ENCODE measurements at regions not wholly inside any gene's neighbourhood (a gene's known extent, or its start where the extent isn't known, plus 50 kb on each side); places are given as distances from the start of the nearest gene placed in this dataset.
"Not testable (repeated sequence)": the region's sequence is repeated elsewhere in the genome, so short reads cannot be mapped to it uniquely, and the experiment has no call there.

- no peak for DNase-seq (ENCODE audit: low spot score in 2 of 2)
- no peak overlapping the region for H3K4me3 ChIP-seq
- no peaks in the 10 kb centered on the region for H3K4me1 ChIP-seq
- H3K36me3 ChIP-seq (replicated peaks) = no peaks in the 10 kb centered on the region
- H3K9me3 ChIP-seq = no peaks in the 10 kb centered on the region
- no peaks in the 10 kb centered on the region for H3K27me3 ChIP-seq (ENCODE audit: low read depth)
- in situ Hi-C loops (cut with MboI; ENCODE audit: low sequenced_read_pairs) = no loop called here
These were observed 175.6 kb upstream of the VWC2 start for GRCh38 chr7:49597805-49598204.

GRCh38 chr7:49611951-49612350, 161.5 kb upstream of the VWC2 start:
- Histone ChIP-seq H3K4me1 (no peaks in the 10 kb centered on the region), H3K27me3 (ENCODE audit: low read depth) (no peaks in the 10 kb centered on the region), H3K4me3 (no peak overlapping the region), H3K9me3 (no peaks in the 10 kb centered on the region), H3K36me3 (replicated peaks) (no peaks in the 10 kb centered on the region)
- in situ Hi-C loops (cut with MboI; ENCODE audit: low sequenced_read_pairs) = no loop called here
- no peak for DNase-seq (ENCODE audit: low spot score in 2 of 2)

GRCh38 chr7:49613759-49614158, 159.7 kb upstream of the VWC2 start:
- Histone ChIP-seq H3K9me3 (no peaks in the 10 kb centered on the region), H3K36me3 (replicated peaks) (no peaks in the 10 kb centered on the region), H3K4me3 (no peak overlapping the region), H3K4me1 (no peaks in the 10 kb centered on the region), H3K27me3 (ENCODE audit: low read depth) (no peaks in the 10 kb centered on the region)
- DNase-seq (ENCODE audit: low spot score in 2 of 2) = no peak
- in situ Hi-C loops (cut with MboI; ENCODE audit: low sequenced_read_pairs) = no loop called here

GRCh38 chr7:49614974-49615373, 158.5 kb upstream of the VWC2 start:
- H3K4me3 ChIP-seq; H3K36me3 ChIP-seq (replicated peaks); H3K9me3 ChIP-seq; in situ Hi-C loops (cut with MboI; ENCODE audit: low sequenced_read_pairs); H3K27me3 ChIP-seq (ENCODE audit: low read depth); H3K4me1 ChIP-seq; DNase-seq (ENCODE audit: low spot score in 2 of 2): not testable (repeated sequence)

GRCh38 chr7:49618028-49618427, 155.4 kb upstream of the VWC2 start:
- DNase-seq (ENCODE audit: low spot score in 2 of 2) = no peak
- in situ Hi-C loops (cut with MboI; ENCODE audit: low sequenced_read_pairs) = no loop called here
- no peaks in the 10 kb centered on the region for H3K4me1 ChIP-seq

GRCh38 chr7:49623943-49624342, 149.5 kb upstream of the VWC2 start:
- Histone ChIP-seq H3K4me1 (no peaks in the 10 kb centered on the region), H3K36me3 (replicated peaks) (no peaks in the 10 kb centered on the region), H3K4me3 (no peak overlapping the region), H3K27me3 (ENCODE audit: low read depth) (no peaks in the 10 kb centered on the region), H3K9me3 (no peaks in the 10 kb centered on the region)
- in situ Hi-C loops (cut with MboI; ENCODE audit: low sequenced_read_pairs) = no loop called here
- DNase-seq (ENCODE audit: low spot score in 2 of 2) = no peak

More at GRCh38 chr7:49618028-49618427, 155.4 kb upstream of the VWC2 start:
- Histone ChIP-seq H3K4me3 (no peak overlapping the region), H3K36me3 (replicated peaks) (no peaks in the 10 kb centered on the region), H3K9me3 (no peaks in the 10 kb centered on the region), H3K27me3 (ENCODE audit: low read depth) (no peaks in the 10 kb centered on the region)

- no peak overlapping the region for H3K4me3 ChIP-seq
- H3K36me3 ChIP-seq (replicated peaks) = no peaks in the 10 kb centered on the region
- H3K27me3 ChIP-seq (ENCODE audit: low read depth) = no peaks in the 10 kb centered on the region
- peak in 1 of 2 experiments; percentile 3 for DNase-seq (ENCODE audit: low spot score in 2 of 2)
- in situ Hi-C loops (cut with MboI; ENCODE audit: low sequenced_read_pairs) = no loop called here
- no peaks in the 10 kb centered on the region for H3K4me1 ChIP-seq
- H3K9me3 ChIP-seq = no peaks in the 10 kb centered on the region; the same call in 1 of the 2 replicates
These were observed 148.8 kb upstream of the VWC2 start for GRCh38 chr7:49624611-49625010.

- Histone ChIP-seq H3K9me3 (no peaks in the 10 kb centered on the region; the same call in 1 of the 2 replicates), H3K4me3 (no peak overlapping the region), H3K27me3 (ENCODE audit: low read depth) (no peaks in the 10 kb centered on the region), H3K4me1 (no peaks in the 10 kb centered on the region), H3K36me3 (replicated peaks) (no peaks in the 10 kb centered on the region)
- DNase-seq (ENCODE audit: low spot score in 2 of 2) = no peak
- in situ Hi-C loops (cut with MboI; ENCODE audit: low sequenced_read_pairs) = no loop called here
These were observed 142.9 kb upstream of the VWC2 start for GRCh38 chr7:49630513-49630912.

- Histone ChIP-seq H3K27me3 (ENCODE audit: low read depth) (no peaks in the 10 kb centered on the region), H3K36me3 (replicated peaks) (no peaks in the 10 kb centered on the region), H3K9me3 (no peaks in the 10 kb centered on the region; the same call in 1 of the 2 replicates), H3K4me1 (no peaks in the 10 kb centered on the region), H3K4me3 (no peak overlapping the region)
- DNase-seq (ENCODE audit: low spot score in 2 of 2) = no peak
- in situ Hi-C loops (cut with MboI; ENCODE audit: low sequenced_read_pairs) = no loop called here
These were observed 142.2 kb upstream of the VWC2 start for GRCh38 chr7:49631071-49631815.

- DNase-seq (ENCODE audit: low spot score in 2 of 2) = no peak
- Histone ChIP-seq H3K4me3 (no peak overlapping the region), H3K27me3 (ENCODE audit: low read depth) (no peaks in the 10 kb centered on the region), H3K9me3 (no peaks in the 10 kb centered on the region; the same call in 1 of the 2 replicates), H3K36me3 (replicated peaks) (no peaks in the 10 kb centered on the region), H3K4me1 (no peaks in the 10 kb centered on the region)
- in situ Hi-C loops (cut with MboI; ENCODE audit: low sequenced_read_pairs) = no loop called here
These were observed 141.5 kb upstream of the VWC2 start for GRCh38 chr7:49631960-49632359.

GRCh38 chr7:49635800-49636199, 137.6 kb upstream of the VWC2 start:
- Histone ChIP-seq H3K36me3 (replicated peaks) (no peaks in the 10 kb centered on the region), H3K9me3 (no peaks in the 10 kb centered on the region), H3K27me3 (ENCODE audit: low read depth) (no peaks in the 10 kb centered on the region), H3K4me1 (no peaks in the 10 kb centered on the region), H3K4me3 (no peak overlapping the region)
- DNase-seq (ENCODE audit: low spot score in 2 of 2) = no peak
- in situ Hi-C loops (cut with MboI; ENCODE audit: low sequenced_read_pairs) = no loop called here

GRCh38 chr7:49636400-49636799, 137.0 kb upstream of the VWC2 start:
- Histone ChIP-seq H3K9me3 (no peaks in the 10 kb centered on the region), H3K27me3 (ENCODE audit: low read depth) (no peaks in the 10 kb centered on the region), H3K4me3 (no peak overlapping the region), H3K36me3 (replicated peaks) (no peaks in the 10 kb centered on the region), H3K4me1 (no peaks in the 10 kb centered on the region)
- no peak for DNase-seq (ENCODE audit: low spot score in 2 of 2)
- in situ Hi-C loops (cut with MboI; ENCODE audit: low sequenced_read_pairs) = no loop called here

- Histone ChIP-seq H3K9me3 (no peaks in the 10 kb centered on the region), H3K4me1 (no peaks in the 10 kb centered on the region), H3K36me3 (replicated peaks) (no peaks in the 10 kb centered on the region), H3K27me3 (ENCODE audit: low read depth) (no peaks in the 10 kb centered on the region), H3K4me3 (no peak overlapping the region)
- no peak for DNase-seq (ENCODE audit: low spot score in 2 of 2)
- in situ Hi-C loops (cut with MboI; ENCODE audit: low sequenced_read_pairs) = no loop called here
These were observed 135.3 kb upstream of the VWC2 start for GRCh38 chr7:49638166-49638565.

- H3K9me3 ChIP-seq = no peaks in the 10 kb centered on the region
- no peak overlapping the region for H3K4me3 ChIP-seq
- no peaks in the 10 kb centered on the region for H3K4me1 ChIP-seq
- in situ Hi-C loops (cut with MboI; ENCODE audit: low sequenced_read_pairs) = no loop called here
- no peaks in the 10 kb centered on the region for H3K27me3 ChIP-seq (ENCODE audit: low read depth)
- no peak for DNase-seq (ENCODE audit: low spot score in 2 of 2)
- no peaks in the 10 kb centered on the region for H3K36me3 ChIP-seq (replicated peaks)
These were observed 134.3 kb upstream of the VWC2 start for GRCh38 chr7:49639068-49639593.

GRCh38 chr7:49639808-49640207, 133.6 kb upstream of the VWC2 start:
- Histone ChIP-seq H3K4me3 (no peak overlapping the region), H3K9me3 (no peaks in the 10 kb centered on the region), H3K27me3 (ENCODE audit: low read depth) (no peaks in the 10 kb centered on the region), H3K4me1 (no peaks in the 10 kb centered on the region), H3K36me3 (replicated peaks) (no peaks in the 10 kb centered on the region)
- in situ Hi-C loops (cut with MboI; ENCODE audit: low sequenced_read_pairs) = no loop called here
- no peak for DNase-seq (ENCODE audit: low spot score in 2 of 2)
